GM18498 (cell line): ENCODE measurements at regions not wholly inside any gene's neighbourhood (a gene's known extent, or its start where the extent isn't known, plus 50 kb on each side); places are given as distances from the start of the nearest gene placed in this dataset.
A peak's percentile ranks its signal among the peaks of the same experiment; 100 is the strongest.
"Not testable (repeated sequence)": the region's sequence is repeated elsewhere in the genome, so short reads cannot be mapped to it uniquely, and the experiment has no call there.

ENCODE experiments used
- ATAC-seq: cut with Tn5 transposase; IDR thresholded peaks from one replicate; pipeline ENCODE4 v1.9.1; 2021; ENCODE audit warnings: mild to moderate bottlenecking, moderate library complexity; ENCODE audit not compliant: unreplicated experiment

GRCh38 chr3:71994906-71995305, 210.0 kb upstream of the PROK2 start:
- no peak for ATAC-seq

DNA sequence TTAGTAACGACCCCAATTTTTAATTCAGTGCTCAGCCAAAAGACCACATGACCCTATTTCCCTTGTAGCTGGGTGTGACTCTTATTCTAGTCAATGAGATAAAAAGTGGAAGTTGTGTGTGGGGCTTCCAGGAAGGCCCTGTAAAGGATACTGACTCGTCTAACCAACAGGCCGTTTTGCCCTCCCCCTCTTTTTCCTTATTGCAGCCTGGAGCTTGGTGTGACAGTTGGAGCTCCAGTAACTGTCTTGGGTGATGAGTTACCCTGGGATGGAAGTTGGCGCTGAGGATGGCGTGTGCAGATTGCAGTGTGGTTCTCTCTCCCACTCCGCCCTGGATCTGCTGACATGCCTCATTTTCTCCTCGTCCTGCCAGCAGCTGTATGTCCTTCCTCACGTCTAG, 209.3 kb upstream of the PROK2 start:
- no peak for ATAC-seq

GRCh38 chr3:71991681-71992080, 206.7 kb upstream of the PROK2 start:
- ATAC-seq, result no peak

- no peak for ATAC-seq
Observed at GRCh38 chr3:71991046-71991445, 206.1 kb upstream of the PROK2 start.

- ATAC-seq, result no peak
Observed at GRCh38 chr3:71990545-71990944, 205.6 kb upstream of the PROK2 start.

DNA sequence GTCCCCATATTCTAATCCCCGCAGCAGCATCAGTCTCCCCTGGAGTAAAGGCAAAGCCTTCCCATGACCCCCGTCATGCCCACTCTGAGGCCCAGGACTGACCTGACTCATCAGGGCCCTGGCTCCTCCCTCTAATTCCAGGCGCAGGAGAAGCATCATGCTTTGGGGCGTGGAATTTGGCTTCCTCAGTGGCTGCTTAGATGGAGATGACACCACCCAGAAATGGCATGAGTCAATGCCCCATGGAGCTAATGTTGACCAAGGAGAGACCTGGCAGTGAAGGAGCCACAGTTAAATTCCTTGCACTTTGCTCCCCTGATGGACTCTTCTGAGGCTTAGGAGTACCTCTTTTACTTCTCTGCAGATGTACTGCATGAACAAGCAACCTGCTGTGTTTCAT, 204.2 kb upstream of the PROK2 start:
- no peak for ATAC-seq

DNA sequence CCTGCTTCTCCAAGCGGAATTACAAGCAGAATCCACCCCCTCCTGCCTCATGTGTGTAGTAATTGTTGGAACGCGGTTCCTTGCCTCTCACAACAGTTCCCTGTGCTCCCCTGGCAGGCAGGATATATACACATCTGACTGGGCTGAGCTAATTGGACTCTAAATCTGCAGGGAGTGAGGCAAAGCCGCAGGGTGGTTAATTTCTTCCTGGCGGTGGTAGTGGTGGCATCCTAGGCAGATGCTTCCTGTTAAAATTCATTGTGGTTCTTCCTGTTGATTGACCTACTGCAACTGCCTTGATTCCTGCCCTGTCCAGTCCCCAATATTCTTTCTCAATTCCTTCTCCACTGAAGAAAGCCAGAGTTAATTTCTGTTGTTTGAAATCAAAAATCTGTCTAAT, 202.9 kb upstream of the PROK2 start:
- no peak for ATAC-seq

DNA sequence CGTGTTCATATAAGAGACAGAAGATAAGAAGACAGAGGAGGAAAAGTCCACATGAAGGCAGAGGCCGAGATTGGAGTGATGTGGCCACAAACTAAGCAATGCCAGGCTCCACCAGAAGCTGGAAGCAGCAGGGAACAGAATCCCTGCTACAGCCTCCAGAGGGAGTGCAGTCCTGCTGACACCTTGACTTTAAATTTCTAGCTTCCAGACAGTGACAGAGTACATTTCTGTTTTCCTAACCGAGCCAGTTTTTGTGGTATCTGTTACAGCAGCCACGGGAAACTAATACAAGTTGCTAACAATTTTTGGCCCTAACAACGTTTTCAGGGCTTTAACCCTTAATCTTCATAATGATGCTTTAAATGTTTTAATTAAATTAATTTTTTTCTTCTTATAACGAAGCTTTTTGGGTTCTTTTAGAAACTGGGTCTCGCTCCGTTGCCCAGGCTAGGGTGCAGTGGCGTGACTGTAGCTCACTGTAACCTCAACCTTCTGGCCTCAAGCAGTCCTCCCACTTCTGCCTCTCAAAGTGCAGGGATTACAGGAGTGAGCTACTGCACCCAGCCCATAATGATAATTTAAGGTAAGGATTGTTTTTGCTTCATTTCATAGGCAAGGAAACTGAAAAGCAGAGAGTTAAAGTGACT, 202.3 kb upstream of the PROK2 start:
- ATAC-seq, result no peak

- ATAC-seq, result no peak
Observed at GRCh38 chr3:71986606-71987005, 201.7 kb upstream of the PROK2 start.

GRCh38 chr3:71984843-71985613, 200.1 kb upstream of the PROK2 start:
- ATAC-seq, result peak; percentile 91

- no peak for ATAC-seq
Observed at GRCh38 chr3:71983694-71984093, 198.7 kb upstream of the PROK2 start.

- ATAC-seq, result not testable (repeated sequence)
Observed at GRCh38 chr3:71982506-71983258, 197.7 kb upstream of the PROK2 start.

GRCh38 chr3:71979175-71979574, 194.2 kb upstream of the PROK2 start:
- ATAC-seq, result no peak

- ATAC-seq, result peak; percentile 85
Observed at GRCh38 chr3:71978150-71978721, 193.3 kb upstream of the PROK2 start.

DNA sequence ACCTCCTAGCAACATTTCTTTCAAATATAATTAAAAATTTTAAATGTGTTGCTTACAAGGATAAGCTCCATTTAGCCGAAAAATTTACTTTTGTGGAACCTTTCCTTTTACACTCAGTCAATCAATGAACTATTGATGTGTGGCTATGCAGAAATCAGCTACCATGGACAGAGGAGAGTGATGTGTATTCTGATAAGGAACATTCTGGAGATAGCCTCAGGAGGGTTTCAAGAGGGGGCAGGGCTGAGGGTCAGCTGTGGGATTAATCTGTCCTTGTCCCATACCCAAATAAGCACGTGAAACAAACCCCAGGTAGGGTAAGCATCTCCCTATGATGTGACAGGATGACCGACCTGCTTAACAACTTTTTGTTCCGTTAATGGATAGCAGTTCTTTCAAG, 192.6 kb upstream of the PROK2 start:
- ATAC-seq, result no peak

GRCh38 chr3:71975573-71975972, 190.6 kb upstream of the PROK2 start:
- ATAC-seq, result no peak

DNA sequence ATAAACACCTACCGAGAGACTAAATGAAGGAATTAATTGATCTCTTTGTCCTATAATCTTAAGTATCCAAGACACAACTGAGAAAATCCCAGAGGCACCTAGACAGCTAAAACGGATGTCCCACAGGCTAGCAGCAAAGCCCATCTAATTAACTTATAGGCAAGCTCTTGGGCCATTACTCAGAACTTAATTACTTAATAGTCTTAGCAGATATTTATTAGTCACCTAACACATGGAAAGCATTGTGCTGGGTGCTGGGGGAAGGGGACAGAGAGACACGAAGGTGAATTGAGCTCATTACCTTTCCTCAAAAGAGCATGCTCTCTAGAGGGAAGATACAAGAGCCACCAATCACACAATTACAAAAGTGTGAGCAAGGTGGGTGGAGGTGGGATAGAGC, 189.8 kb upstream of the PROK2 start:
- no peak for ATAC-seq

- ATAC-seq, result no peak
Observed at GRCh38 chr3:71973274-71974030, 188.5 kb upstream of the PROK2 start.

DNA sequence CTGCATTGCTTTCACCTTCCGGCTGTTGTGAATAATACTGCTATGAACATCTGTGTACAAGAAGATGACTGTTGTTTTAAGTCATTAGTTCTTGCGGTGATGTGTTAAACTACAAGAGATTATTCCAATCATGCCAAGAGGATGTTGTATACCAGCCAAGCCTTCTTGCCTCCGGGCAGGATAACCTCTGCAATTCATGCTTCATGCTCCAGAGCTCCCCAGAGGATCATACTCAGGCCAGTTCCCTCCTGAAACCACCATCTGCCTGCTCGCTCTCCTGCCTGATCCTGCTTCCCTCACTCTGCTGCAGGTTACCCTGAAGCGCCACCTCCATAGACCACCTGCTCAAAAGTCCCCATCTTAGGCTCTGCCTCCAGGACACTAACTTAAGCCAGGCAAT, 187.1 kb upstream of the PROK2 start:
- no peak for ATAC-seq

DNA sequence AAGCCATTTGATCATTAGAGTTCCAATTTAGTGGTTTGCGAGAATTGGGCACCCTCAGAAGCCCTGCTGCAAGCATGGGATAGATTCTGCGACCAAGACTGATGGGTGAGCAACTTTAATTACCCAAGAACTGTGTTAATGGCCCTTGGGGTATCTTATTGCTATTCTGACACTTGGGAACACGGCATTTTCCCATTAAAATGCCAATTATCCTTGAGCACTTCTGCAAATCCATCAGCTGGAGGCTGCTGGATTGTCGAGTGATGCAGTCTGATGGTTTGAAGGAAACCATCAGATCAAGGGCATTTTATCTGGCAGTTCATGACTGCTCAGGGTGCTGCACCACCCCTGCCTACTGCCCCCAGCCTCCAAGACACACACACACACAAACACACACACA, 183.6 kb upstream of the PROK2 start:
- ATAC-seq, result no peak

DNA sequence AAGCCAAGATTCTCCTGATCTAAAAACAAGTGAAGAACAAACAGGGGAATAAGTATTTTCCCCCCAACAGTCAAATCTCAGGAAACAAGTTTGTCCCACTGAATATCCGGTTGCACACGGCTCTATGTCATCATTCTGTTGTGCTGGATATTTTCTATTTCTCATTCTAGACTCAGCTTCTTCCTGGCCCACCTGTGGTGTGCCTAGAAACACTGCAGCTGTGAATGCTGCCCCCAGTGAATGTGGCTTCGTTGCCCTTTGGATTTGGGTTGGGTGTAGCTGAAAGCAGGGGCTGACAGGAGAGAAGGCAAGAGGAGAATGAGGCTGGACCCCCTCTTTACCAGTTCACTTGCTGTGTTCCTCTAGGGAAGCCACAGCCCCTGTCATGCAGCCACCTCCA, 181.2 kb upstream of the PROK2 start:
- no peak for ATAC-seq
